Sigmoid colon (tissue), 3 donors: ENCODE measurements at regions not wholly inside any gene's neighbourhood (a gene's known extent, or its start where the extent isn't known, plus 50 kb on each side); places are given as distances from the start of the nearest gene placed in this dataset.

ENCODE experiments used
- POLR2A ChIP-seq, 2 donors: fragments of 450-650 bp; IDR thresholded peaks; one replicate each; pipeline ENCODE4 v1.6.1; 2016; ENCODE audit warnings: antibody characterized with exemption in 2 of 2, mild to moderate bottlenecking in 2 of 2, moderate library complexity in 2 of 2
- TF ChIP-seq, protein P1 (sequence below), 4 experiments: fragments of 450-650 bp in 3 of 4; fragments of 200-600 bp in 1 of 4; IDR thresholded peaks; one replicate each; pipeline ENCODE4 v1.5.1; 2016 to 2019; ENCODE audit warnings: antibody characterized with exemption in 4 of 4, mild to moderate bottlenecking in 3 of 4, moderate library complexity in 2 of 4

DNA sequence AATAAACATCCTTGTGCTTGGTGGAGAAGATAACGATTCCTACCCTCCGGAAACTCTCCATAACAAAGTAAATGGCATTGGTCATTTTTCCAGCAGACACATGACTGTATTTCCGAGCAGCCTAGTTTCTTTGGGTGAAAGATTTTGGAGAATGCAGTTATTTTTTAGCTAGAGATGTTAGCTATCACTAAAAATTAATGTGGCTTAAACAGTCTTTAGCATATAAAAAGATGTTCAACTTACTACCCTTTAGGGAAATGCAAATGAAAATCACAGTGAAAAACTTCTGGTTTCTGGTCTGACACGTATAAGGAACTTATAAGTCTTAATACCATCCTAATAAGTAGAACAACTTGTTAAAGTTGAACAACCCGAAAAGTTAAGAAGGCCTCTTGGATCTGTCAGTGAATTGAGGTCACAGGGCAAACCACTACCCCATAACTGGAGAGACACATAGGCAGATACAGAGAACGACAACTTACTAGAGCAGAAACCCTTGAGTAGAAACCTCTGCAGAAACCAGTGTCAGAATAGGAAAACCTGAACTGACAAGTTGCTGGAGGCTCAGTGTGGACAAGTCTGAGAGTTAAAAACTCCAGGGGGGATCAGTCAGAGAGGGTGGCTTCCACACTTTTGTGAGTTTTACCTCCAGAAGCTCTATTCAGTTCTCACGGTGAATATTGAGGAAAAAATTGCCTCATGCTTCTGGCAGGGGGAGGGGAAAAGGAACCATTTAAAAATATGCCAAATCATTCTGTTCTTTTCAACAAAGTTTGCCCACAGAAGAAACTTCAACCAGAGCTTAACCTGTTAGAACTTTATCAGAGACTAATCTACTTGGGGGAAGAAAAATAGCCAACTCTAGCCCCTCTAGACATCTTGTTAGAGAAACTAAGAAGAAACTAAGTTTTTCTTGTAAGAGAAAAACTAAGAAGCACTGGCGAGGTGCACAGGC lies 325.2 kb upstream of the RPS23 start:
- no peak for TF ChIP-seq POLR2A (IDR thresholded peaks at IDR 0.05)
- TF ChIP-seq, protein P1, sequence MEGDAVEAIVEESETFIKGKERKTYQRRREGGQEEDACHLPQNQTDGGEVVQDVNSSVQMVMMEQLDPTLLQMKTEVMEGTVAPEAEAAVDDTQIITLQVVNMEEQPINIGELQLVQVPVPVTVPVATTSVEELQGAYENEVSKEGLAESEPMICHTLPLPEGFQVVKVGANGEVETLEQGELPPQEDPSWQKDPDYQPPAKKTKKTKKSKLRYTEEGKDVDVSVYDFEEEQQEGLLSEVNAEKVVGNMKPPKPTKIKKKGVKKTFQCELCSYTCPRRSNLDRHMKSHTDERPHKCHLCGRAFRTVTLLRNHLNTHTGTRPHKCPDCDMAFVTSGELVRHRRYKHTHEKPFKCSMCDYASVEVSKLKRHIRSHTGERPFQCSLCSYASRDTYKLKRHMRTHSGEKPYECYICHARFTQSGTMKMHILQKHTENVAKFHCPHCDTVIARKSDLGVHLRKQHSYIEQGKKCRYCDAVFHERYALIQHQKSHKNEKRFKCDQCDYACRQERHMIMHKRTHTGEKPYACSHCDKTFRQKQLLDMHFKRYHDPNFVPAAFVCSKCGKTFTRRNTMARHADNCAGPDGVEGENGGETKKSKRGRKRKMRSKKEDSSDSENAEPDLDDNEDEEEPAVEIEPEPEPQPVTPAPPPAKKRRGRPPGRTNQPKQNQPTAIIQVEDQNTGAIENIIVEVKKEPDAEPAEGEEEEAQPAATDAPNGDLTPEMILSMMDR (IDR thresholded peaks at IDR 0.05): no peak
